Neutrophil (primary cell): ENCODE measurements at regions not wholly inside any gene's neighbourhood (a gene's known extent, or its start where the extent isn't known, plus 50 kb on each side); places are given as distances from the start of the nearest gene placed in this dataset.

Experiments
- H3K27ac ChIP-seq: fragments of 200-600 bp; sonication (generic); 2 replicates; pipeline ENCODE4 v1.5.1; 2016; ENCODE audit warnings: mild to moderate bottlenecking, moderate library complexity
- H3K27me3 ChIP-seq: fragments of 200-600 bp; sonication (generic); 2 replicates; pipeline ENCODE4 v1.6.0; 2016; ENCODE audit warnings: mild to moderate bottlenecking
- H3K36me3 ChIP-seq: fragments of 200-600 bp; sonication (generic); 2 replicates; pipeline ENCODE4 v1.5.1; 2017
- H3K4me1 ChIP-seq, 2 experiments: fragments of 200-600 bp in 1 of 2; sonication (generic) in 1 of 2; 1 replicate in 1 of 2; 2 replicates in 1 of 2; pipeline versions ENCODE4 v1.5.1 to v1.6.1; 2013 to 2016; ENCODE audit warnings: low read depth in 1 of 2, low read length in 1 of 2, mild to moderate bottlenecking in 1 of 2, moderate library complexity in 1 of 2; ENCODE audit not compliant: control insufficient read depth in 1 of 2, insufficient read depth in 1 of 2
- H3K4me3 ChIP-seq, 2 experiments: fragments of 200-600 bp in 1 of 2; sonication (generic) in 1 of 2; 1 replicate in 1 of 2; 2 replicates in 1 of 2; pipeline ENCODE4 v1.5.1; 2013 to 2016; ENCODE audit warnings: low read depth in 1 of 2, low read length in 1 of 2, mild to moderate bottlenecking in 1 of 2, moderate library complexity in 1 of 2
- H3K9me3 ChIP-seq: fragments of 200-600 bp; sonication (generic); 2 replicates; pipeline ENCODE4 v1.5.1; 2016
- TF ChIP-seq, protein P1 (sequence below): fragments of 200-600 bp; sonication (generic); IDR thresholded peaks from 2 replicates; pipeline ENCODE4 v1.5.1; 2016; ENCODE audit warnings: antibody characterized with exemption

DNA sequence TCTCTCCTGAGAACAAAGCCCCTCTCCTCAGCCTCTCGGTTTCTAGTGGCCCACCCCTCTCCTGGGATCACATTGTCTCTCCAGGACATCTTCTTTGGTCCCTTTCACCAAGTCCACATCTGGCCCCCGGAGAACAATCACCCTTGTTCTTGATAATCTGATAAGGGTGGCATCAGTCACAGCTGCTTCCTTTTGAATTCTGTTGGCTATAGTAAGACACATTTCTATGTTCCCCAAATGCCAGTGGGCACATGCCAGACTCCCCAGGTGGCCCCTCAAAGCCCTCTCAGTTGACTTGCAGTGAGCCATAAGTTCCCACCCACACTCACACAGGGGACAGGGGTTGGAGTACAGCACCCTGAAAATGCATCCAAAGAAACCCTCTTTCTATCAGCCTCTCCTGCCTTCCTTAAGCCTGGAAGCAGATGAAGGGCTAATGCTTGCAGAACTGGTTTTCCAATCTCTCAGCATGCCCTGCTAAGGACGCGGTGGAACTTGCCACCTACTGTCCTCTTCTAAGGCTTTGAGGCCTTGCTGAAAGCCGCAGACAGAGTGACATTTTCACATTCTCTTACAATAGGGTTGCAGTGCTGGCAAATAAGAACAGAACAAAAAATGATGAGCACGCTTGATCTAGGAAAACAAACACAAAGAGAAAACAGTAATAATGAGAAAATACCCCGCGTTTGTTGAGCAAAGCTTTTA is 101.3 kb upstream of the SLCO3A1 start:
- no peaks in the 10 kb centered on the region for H3K27me3 ChIP-seq
- no peaks in the 10 kb centered on the region for H3K9me3 ChIP-seq
- no peaks in the 10 kb centered on the region for H3K36me3 ChIP-seq
- no peak overlapping the region for H3K4me3 ChIP-seq
- no peaks in the 10 kb centered on the region for H3K4me1 ChIP-seq
- TF ChIP-seq, protein P1, sequence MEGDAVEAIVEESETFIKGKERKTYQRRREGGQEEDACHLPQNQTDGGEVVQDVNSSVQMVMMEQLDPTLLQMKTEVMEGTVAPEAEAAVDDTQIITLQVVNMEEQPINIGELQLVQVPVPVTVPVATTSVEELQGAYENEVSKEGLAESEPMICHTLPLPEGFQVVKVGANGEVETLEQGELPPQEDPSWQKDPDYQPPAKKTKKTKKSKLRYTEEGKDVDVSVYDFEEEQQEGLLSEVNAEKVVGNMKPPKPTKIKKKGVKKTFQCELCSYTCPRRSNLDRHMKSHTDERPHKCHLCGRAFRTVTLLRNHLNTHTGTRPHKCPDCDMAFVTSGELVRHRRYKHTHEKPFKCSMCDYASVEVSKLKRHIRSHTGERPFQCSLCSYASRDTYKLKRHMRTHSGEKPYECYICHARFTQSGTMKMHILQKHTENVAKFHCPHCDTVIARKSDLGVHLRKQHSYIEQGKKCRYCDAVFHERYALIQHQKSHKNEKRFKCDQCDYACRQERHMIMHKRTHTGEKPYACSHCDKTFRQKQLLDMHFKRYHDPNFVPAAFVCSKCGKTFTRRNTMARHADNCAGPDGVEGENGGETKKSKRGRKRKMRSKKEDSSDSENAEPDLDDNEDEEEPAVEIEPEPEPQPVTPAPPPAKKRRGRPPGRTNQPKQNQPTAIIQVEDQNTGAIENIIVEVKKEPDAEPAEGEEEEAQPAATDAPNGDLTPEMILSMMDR: no peak
- no peak overlapping the region for H3K27ac ChIP-seq

DNA sequence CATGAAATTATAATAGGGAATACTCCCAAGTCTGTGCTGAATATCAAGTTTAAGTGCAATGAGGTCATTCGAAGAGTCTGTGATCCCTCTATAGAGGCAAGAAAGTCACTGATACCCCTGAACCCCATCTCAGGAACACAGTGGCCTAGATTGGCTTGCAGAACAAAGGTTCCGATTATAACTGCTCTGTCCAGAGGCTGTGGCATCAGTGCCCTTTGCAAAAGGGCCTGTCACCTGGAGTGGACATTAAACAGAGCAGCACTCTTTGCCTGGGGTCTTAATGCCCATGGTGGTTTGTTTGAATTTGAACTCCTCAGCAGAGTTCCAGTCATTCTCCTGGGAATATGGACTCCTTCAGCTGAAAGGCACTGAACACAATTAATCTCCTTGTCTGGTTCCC is 93.9 kb upstream of the SLCO3A1 start:
- H3K27me3 ChIP-seq: no peaks in the 10 kb centered on the region
- TF ChIP-seq, protein P1: no peak
- no peaks in the 10 kb centered on the region for H3K9me3 ChIP-seq

DNA sequence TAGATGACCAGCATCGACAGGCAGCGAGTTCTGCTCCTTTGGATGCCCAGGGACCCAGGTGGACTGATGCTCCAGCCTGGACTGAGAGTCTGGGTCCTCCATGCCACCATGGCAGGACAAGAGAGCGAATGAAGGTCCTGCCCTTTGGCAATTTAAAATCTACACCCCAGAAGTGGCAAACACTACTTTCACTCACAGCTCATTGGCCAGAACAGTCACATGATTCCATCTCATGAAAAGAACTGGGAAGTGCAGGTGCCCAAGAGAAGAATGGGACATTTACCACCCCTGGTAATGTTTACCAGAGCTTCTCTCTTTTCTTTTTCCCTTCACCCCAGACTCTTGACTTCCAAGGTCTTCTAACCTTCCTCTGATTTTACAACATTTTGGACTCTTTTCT is 87.8 kb upstream of the SLCO3A1 start:
- TF ChIP-seq, protein P1: no peak
- Histone ChIP-seq H3K9me3 (no peaks in the 10 kb centered on the region), H3K4me3 (no peak overlapping the region), H3K27ac (no peak overlapping the region), H3K27me3 (no peaks in the 10 kb centered on the region), H3K4me1 (no peaks in the 10 kb centered on the region), H3K36me3 (no peaks in the 10 kb centered on the region)

More for the DNA sequence above, 93.9 kb upstream of the SLCO3A1 start:
- Histone ChIP-seq H3K4me1 (no peaks in the 10 kb centered on the region), H3K27ac (no peak overlapping the region), H3K36me3 (no peaks in the 10 kb centered on the region), H3K4me3 (no peak overlapping the region)

DNA sequence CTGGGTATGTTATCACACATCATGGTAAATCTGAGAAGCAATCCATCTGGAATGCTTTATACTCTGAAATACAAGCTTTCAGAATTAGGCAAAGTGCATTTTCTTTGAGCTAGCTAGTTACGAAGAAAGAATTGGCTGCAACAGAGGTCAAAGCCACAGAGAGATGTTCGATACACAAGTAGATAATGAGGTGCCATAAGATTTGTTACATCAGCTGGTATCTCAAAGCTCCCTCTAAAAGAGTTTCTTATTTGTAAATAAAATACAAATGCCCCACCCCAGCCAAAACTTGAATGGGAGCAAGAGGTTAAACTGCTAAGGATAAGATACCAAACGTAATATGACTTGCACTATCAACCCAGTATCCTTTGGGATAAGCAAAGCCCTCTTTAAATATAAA is 84.0 kb upstream of the SLCO3A1 start:
- Histone ChIP-seq H3K4me1 (no peaks in the 10 kb centered on the region), H3K4me3 (no peak overlapping the region), H3K9me3 (no peaks in the 10 kb centered on the region), H3K36me3 (no peaks in the 10 kb centered on the region), H3K27ac (no peak overlapping the region), H3K27me3 (no peaks in the 10 kb centered on the region)
- TF ChIP-seq, protein P1: no peak

DNA sequence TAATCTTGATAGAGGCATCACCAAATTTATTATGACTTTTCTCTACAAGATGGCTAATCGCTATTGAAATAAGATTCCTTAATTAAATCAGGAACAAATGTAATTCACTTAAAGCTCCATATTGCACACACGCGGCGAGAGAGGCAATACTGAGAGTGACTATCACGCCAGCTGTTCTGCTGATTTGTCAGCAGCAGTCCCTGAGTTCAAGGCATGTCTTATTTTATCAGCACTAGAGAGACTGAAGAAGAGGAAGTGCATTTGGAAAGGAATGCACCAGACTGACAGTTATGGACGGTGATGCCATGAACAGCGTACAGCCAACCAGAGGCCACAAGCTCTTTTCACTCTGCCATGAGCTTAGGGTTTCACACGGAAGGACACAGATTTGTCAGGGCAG is 83.6 kb upstream of the SLCO3A1 start:
- no peaks in the 10 kb centered on the region for H3K4me1 ChIP-seq
- H3K27ac ChIP-seq: no peak overlapping the region
- no peaks in the 10 kb centered on the region for H3K9me3 ChIP-seq
- TF ChIP-seq, protein P1: no peak
- H3K27me3 ChIP-seq: no peaks in the 10 kb centered on the region
- H3K36me3 ChIP-seq: no peaks in the 10 kb centered on the region
- H3K4me3 ChIP-seq: no peak overlapping the region
